HCEC 1CT (cell line): ENCODE measurements at regions not wholly inside any gene's neighbourhood (a gene's known extent, or its start where the extent isn't known, plus 50 kb on each side); places are given as distances from the start of the nearest gene placed in this dataset.
"Not testable (repeated sequence)": the region's sequence is repeated elsewhere in the genome, so short reads cannot be mapped to it uniquely, and the experiment has no call there.

ENCODE experiments used
- DNase-seq: peaks from one replicate; pipeline ENCODE4 v3.0.0-alpha.2; 2017

DNA sequence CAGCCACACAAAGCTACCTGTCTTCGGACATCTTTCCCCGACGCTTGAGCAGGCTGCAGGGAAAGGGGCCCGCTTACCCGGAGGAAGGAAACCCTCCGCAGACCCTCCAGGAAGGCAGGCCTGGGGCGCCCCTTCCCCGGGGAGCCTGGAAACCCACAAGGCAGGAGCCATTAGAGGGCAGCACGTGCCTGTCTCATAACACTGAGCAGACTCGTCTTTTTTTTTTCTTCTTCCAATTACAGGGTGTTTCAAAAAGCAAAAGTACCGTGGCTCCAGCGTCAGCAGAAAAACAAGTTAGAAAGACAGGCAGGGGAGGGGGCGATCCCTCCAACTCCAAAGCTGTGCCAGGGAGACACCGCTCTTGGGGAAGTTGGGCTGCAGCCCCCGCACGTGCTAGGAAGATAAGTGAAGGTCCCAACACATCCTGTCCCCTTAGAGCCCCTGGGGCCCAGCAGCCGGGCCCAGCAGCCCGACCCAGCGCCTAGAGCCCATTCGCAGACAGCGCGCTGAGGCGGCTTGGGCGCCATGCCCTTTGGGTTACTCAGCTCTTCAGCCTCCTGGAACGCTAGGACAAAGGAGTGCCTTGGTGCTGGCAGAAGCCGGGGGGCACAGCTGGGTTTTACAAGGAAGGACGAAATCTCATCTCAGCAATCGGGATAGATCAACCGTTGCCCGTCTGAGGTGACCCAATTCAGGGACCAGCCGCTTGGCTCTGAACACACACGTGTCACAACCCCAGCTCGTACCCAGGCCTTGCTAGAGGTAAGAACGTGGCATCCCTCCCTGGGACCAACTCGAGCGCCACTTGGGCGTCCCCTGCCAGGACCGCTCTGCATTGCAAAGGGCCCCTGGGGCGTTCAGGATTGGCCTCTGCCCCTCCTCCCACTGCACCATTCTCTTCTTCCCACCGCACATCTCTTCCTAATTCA is 136.3 kb downstream of the LY86 start:
- DNase-seq = peak; percentile 62

DNA sequence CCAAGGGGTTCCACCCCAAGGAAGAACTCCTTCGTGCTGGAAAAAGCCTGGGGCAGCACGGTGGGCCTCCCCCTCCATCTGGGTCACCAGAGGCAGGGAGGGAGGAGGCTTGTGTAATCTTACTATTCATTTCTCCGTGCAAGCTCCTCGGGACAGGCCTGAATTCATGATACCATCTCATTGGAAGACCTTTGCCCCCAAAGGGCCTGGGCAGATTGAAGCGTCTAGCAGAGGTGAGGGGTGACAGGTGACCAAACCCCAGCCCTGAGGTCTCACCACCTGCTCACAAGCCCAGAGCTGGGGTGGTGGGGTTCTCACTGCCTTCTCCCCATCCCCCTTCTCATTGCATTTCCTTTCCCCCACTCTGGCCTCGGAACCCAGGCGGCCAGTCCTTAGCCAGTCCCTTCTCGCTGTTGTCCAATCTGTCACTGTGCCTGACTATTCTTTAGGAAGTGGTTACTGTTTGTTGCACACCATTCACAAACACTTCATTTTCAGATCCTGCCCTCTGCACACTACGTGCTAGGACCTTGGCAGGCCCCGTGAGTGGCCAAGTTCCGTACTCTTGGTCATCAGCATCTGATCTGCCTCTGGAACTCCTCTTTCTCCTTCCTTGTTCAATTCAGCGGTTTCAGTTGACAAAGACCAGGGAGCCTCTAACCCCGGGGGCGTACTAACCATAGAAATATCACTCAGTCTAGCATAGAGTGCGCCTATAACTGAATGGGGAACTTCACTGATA is 137.1 kb downstream of the LY86 start:
- DNase-seq = no peak

DNA sequence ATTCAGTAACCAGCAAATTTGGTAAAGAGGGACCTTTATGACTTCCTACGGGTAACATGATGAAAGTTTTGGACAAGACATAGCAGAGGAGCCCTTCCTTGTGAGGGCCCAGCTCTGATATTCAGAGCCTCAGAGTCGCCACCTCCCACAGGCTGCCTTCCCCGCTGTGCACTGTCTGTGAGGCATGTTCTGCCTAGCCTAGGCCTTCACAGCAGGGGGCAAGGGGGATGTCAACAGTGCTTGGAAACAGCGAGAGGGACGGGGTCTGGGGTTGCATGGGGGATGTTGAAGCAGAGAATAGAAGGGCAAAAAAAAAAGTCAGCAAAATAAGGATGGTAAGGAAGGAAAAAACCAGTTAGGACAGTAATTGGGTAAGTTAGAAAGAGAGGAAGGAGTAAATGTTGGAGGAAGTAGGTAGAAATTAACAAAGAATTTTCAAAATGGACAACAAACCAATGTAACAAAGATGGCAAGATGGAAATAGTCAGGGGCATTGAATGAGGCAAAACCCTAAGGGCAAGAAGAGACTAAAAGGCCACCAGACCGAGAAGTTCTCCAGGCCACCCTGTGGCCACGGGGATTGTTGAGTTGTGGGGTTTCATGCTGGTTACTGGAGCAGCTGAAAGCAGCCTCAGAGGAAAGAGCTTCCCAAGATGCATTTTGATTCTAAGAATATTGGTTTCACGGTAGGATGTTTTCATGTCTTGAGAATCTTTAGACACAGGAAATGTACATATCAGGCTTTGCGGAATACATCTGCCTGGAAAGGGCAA is 139.8 kb downstream of the LY86 start:
- DNase-seq = no peak

DNA sequence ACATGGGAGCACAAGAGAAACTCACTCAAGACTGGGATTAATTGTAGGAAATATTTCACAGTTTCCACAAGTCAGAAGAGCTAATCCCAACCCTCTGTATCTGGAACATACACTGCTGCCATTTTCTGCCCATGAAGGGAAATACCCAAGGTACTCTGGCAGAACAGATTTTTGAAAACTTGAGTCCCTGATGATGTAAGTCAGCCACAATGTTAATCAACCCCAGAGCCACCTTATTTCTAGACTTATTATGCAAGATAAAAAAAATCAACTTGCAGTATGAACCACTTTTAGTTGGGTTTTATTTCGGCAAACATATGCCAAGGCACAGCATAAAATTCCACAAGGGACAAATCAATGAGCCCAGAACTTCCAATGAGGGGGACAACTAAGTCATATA is 141.5 kb downstream of the LY86 start:
- DNase-seq = no peak

DNA sequence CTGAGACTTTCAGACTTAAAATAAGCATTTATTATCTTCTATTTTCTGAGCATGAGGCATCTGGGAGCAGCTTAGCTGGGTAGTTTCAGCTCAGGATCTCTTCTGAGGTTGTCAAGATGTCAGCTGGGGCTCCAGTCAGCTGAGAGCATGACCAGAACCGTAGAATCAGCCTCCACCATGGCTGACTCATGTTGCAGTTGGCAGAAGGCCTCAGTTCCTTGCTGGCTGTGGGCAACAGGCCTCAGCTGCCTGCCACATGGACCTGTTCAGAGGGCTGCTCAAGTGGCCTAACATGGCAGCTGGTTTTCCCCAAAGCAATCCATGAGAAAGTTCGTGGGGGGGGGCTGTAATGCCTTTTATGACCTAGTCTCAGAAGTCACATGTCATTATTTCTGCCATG is 142.3 kb downstream of the LY86 start:
- DNase-seq = peak; percentile 74

DNA sequence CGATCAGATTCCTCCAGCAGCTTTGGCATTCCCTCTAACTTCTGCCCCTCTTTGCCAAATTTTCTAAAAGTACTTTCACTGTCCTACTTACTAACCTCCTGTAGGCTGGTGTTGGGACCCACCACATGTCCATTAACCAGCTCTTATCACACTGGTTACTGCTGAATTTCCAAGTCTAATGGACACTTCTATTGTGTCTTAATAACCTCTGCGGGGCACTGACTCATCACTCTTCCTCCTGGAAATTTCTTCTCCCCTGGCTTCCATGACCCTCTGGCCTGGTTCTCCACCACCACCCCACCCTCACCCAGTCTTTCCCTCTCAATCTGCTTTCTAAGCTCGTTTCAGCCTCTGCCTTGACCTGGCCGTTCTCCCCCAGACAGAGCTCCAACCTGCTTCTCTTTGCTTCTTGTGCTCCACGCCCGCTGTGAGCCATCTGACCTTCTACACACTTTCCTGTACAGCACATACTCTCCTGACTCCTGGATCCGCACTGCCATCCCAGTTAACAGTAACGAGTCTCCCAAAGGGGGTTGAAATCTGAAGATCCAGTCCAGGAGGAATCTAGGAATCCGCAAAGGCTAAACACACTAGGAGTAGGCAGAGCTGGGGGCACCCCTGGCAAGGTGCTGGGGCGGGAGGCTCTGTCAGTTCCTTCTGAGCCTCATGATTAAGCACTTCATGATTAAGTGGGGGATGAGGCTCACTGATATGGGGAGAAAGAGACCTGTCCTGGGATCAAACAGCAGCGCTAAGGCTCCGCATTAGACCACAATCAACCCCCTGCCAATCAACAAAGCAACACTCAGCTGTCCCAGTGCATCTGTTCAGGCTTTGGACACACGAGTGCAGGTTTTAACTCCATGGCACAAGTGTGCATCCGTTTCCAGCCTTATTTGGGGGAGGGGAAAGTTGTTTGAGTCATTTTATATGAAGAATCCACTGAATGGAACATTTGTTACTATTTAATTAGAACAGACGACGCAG is 146.3 kb downstream of the LY86 start:
- DNase-seq = no peak

DNA sequence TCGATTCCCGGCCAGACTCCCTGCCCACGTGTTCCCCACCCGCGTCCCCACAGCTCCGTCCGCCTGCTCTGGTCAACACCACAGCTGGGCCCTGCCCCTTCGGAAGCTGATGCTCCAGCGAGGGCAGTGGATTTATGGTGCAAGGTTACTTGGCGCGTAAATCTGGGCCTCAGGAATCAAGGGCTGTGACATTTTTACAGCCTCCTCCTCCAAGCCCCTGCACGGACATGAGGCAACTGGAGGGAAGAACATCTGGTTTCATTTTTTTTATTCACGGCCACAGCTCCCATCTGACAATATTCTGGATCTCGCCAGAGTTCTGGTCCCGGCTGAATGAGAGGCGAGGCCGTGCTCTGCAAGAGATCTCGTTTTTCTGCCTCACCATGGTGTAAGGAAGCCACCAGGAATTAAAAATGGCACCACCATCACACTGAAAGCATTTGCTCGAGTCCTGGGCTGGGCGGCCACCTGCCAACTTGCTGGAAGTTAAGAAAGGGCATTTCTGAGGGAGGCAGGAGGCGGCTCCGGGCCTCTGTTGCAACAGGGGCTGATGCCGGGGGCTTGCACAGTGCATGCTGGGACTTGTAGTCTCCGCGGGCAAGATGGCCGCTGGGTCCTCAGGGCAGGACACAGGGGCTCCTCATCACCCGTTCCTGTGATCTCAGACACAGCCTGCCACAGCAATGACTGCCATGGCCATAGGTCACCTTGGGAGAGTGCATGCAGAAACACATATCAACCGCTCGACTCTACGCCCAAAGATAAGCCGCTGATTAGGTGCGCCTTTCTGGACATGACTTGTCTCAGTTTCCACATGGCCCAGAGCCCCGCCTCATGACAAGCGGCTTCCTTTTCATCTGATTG is 148.5 kb downstream of the LY86 start:
- no peak for DNase-seq

DNA sequence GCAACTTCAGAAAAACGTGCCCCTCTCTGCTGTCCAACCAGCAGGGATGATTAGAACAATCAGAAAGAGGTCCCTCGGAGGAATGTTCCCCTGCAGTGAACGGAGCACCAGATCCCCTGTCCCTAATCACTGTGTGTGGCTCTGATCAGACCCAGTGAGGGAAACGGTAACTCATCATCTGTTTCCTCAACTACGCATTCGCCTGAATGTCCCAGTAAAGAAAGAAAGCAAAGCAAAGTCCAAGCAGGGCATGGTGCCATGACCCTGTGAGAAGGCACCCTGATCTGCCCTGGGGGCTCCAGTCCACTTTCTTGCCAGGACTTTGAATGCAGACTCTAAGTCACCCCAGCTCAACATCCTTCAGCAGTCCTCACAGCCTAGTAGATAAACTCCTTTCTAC is 149.2 kb downstream of the LY86 start:
- no peak for DNase-seq

DNA sequence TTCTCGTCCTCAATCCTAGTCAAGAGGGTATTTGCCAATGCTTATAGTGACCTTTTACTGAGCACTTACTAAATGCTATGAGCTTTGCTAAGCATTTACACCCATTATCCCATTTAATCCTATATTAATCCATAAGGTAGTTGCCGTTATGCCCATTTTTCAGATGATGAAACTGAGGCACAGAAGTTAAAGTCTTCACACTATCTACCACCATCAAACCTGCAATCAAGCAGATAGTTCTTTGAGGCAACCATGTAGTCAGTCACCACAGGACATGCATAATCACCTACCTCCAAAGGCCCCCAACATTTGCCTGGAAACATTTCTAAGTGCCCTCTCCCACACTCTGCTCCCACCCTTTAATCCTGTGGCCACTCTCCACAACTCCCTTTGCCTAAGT is 149.6 kb downstream of the LY86 start:
- DNase-seq = no peak

DNA sequence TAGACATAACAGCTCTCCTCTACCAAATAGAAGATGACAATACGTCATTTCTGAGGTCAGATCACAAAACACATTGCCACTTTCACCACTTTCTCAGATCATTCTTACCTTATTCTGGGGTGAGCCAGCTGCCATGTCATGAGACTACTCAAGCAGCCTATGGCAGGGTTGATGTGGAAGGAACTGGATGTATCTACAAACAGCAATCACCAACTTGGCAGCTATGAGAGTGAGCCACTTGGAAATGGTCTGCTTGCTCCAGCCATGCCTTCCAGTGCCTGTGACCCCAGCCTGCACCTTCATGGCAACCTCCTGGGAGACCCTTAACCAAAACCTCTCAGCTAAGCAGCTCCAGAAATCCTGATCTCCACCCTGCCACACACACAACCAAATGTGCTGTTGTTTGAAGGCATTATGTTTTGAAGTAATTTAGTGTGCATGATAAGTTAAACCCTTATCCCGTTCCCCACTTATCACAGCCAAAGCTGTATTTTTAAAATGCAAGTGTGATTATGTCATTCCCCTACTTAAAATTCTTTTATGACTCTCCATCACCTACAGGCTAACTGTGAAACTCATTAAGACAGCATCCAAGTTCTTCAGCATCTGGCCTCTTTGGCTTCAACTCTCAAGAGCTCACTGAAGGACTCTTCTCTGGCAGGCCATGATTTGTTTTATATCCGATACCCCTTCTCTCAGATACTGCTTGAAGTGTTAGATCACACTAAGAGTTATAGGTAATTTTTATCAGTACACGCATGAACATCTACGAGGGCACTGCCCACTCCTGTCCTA is 150.6 kb downstream of the LY86 start:
- DNase-seq = no peak

DNA sequence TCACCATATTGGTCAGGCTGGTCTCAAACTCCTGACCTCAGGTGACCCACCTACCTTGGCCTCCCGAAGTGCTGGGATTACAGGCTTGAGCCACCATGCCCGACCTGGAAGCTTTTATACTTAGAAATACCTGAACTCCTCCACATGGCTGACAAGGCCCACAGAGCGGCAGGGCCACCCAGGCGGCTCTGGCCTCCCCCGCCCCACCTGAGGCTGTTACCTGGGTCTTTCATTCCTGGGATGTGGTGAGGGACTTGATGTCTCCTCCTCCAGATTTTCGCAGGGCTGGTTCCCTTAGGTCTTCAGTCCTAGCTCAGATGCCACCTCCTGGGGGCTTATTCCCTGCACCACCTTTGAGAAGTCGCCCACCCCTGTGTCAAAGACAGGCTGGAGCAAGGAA is 152.1 kb downstream of the LY86 start:
- no peak for DNase-seq

DNA sequence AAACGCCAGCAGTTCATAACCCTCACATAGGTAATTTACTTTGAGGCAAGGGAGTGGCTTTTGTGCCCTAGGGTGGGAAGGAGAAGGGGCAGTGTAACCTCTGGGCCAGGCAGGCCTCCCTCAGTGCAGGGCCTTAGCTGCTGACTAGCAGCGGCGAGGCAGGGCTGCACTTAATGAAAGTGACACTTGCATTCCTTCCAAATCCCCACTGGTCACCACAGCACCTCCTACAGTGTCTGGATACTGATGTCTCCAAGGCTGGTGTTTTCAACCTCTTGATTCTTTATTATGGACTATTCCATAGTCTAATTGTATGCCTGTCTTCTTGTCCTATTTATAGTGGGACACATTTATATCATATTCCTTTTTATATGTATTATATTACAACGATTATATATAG is 152.7 kb downstream of the LY86 start:
- no peak for DNase-seq

DNA sequence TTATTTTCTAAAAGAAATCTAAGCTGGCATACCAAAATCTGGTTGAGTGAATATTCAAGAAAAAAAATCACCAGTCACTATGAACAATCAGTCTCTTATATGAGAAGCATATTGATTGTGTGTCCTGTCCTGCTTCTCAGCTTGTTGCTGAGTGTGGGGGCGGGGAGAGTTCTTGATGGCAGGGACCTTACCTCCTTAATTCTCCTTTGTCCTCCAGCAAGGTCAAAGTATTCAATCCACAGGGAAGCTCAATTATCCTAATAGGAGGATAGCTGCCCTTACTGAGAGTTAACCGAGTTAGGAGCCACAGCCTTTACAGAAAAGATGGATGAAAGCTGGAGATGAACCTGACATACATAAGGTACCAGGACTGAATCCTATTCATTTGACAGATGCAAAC is 154.0 kb downstream of the LY86 start:
- DNase-seq = no peak

DNA sequence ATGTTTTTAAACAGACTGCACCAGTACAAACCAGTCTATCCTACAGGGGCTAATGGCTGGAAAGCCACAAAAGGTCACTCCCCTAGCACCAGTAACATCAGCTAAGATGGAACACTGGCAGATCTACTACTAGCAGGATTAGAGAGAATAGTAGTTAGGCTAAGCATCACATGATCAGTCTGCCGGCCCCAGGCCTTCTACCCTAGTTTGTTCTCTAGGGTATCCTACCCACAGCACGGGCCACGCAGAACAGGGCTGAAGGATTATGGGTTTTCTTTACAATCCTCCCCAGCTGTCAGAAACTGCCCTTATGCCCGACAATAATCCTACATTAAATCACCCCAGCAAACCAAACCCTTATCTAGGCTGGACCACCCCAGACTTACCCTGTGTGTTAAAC is 156.0 kb downstream of the LY86 start:
- DNase-seq = no peak

DNA sequence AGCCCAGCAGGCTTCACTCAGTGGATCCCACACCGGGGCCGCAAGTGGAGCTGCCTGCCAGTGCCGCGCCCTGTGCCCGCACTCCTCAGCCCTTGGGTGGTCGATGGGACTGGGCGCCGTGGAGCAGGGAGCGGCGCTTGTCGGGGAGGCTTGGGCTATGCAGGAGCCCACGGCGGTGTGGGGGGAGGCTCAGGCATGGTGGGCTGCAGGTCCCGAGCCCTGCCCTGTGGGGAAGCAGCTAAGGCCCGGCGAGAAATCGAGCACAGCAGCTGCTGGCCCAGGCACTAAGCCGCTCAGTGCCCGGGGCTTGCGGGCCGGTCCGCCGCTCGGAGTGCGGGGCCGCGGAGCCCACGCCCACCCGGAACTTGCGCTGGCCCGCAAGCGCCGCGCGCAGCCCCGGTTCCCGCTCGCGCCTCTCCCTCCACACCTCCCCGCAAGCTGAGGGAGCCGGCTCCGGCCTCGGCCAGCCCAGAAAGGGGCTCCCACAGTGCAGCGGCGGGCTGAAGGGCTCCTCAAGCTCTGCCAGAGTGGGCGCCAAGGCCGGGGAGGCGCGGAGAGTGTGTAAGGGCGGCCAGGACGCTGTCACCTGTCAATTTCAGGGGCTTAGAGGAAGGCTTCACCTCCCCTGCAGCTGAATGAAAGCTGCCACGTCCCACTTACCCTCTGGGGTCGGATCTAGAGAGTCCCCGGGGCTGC is 157.3 kb downstream of the LY86 start:
- not testable (repeated sequence) for DNase-seq

DNA sequence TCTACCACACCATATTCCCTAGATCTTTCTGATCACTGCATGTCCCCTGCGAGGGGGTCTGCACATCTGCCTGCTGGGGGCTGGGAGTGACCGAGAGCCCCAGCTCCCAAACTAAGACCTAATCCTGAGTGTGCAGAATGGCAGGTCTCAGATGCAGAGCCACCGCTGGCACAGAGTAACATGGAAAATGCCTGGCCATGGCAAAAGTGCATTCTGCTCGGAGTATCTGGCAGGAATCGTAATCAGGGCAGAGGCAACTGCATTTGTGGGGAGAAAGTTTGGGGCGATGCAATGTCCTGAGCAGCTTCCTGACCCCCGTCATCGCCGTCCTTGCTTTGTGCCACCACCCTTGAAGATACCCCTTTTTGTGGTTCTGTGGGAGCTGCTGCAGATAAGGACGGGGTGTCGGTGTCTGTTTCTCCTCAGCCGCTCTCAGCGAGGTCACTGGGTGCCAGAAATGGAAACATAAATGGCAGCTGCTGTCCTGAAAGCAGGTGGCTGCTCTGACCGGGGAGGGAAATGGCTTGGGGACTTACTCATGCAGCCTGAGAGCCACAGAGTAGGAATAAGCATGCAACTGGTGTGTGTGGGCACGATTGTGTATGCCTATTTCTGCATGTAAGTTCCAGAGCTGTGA is 157.9 kb downstream of the LY86 start:
- no peak for DNase-seq

DNA sequence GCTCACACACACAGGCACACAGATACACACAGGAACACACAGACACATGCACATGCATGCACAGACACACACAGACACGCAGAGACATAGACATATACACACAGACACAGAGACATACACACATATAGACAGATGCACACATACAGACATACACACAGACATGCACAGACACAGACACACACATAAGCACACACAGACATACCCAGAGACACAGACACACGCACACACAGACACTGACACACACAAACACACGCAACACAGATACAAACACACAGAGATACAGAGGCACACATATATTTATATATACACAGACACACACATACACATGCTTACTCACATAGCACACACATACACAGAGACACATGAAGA is 158.4 kb downstream of the LY86 start:
- DNase-seq = no peak

DNA sequence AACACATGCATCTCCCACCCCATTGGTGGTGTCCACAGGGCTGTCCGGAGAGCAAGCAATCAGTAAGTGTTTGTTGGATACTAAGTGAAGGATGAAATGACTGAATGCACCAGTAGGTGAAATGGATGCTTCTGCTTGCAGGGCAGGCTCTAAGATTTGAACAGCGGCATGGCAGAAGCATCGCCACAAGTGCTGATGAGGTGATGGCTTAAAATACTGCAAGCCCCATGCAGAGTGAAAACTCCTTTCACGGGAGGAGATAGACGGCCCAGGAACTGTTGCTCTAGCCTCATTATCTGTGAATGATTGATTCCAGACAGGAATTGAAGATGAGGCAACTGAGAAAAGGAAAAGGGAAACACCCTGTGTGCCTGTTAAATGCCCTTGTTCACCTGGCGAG is 158.9 kb downstream of the LY86 start:
- DNase-seq = no peak

DNA sequence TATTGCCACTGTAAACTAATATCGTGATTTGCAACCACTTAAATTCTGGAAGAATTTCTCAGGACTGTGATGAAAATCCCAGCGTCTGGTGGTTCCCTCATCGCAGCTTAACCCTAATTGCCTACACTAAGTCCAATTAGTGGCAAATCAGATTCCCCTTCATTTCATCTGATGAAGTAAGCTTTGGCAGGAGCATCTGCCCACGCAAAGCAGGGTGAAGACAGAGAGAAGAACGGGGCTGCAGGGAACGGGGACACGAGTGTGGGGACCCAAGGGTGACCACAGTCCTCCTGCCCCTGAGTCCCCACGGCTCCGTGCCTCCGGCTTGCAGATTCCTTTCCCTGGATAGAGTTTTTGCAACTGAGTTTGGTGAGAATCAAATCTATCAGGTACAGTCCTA is 159.5 kb downstream of the LY86 start:
- DNase-seq = no peak
